Esophagus muscularis mucosa (tissue), 4 donors: ENCODE measurements at regions not wholly inside any gene's neighbourhood (a gene's known extent, or its start where the extent isn't known, plus 50 kb on each side); places are given as distances from the start of the nearest gene placed in this dataset.

Experiments
- DNase-seq: peaks from one replicate; pipeline ENCODE4 v3.0.0-alpha.2; 2017; ENCODE audit errors: extremely low spot score
- H3K27ac ChIP-seq, 4 donors: fragments of 200-600 bp; sonication (generic); replicated peaks in 1 of 4; 1 replicate in 3 of 4; 2 replicates in 1 of 4; pipeline ENCODE4 v1.5.1; 2016 to 2019; ENCODE audit warnings: mild to moderate bottlenecking in 1 of 4
- H3K27me3 ChIP-seq, 4 donors: fragments of 200-600 bp; sonication (generic); one replicate each; pipeline versions ENCODE4 v1.5.1 to v1.6.0; 2016 to 2019
- H3K36me3 ChIP-seq, 4 donors: fragments of 200-600 bp; sonication (generic); one replicate each; pipeline ENCODE4 v1.5.1; 2016 to 2019
- H3K4me1 ChIP-seq, 4 donors: fragments of 200-600 bp; sonication (generic); one replicate each; pipeline ENCODE4 v1.5.1; 2016 to 2019
- H3K4me3 ChIP-seq, 4 donors: fragments of 200-600 bp; sonication (generic); 1 replicate in 2 of 4; 2 replicates in 2 of 4; pipeline ENCODE4 v1.5.1; 2016 to 2019; ENCODE audit warnings: mild to moderate bottlenecking in 4 of 4, moderate library complexity in 1 of 4
- H3K9me3 ChIP-seq, 4 donors: fragments of 200-600 bp; sonication (generic); 1 replicate in 3 of 4; 2 replicates in 1 of 4; pipeline ENCODE4 v1.5.1; 2016 to 2019
- CTCF ChIP-seq, 3 experiments: fragments of 200-600 bp in 2 of 3; fragments of 450-650 bp in 1 of 3; sonication (generic) in 2 of 3; IDR thresholded peaks; one replicate each; pipeline ENCODE4 v1.5.1; 2017 to 2019; ENCODE audit warnings: antibody characterized with exemption in 3 of 3, mild to moderate bottlenecking in 2 of 3, moderate library complexity in 1 of 3
- EP300 ChIP-seq: sonication (generic); formaldehyde crosslinking; IDR thresholded peaks from one replicate; pipeline ENCODE4 v1.6.1; 2017; ENCODE audit warnings: antibody characterized with exemption
- POLR2A ChIP-seq: fragments of 450-650 bp; IDR thresholded peaks from one replicate; pipeline ENCODE4 v1.6.1; 2017; ENCODE audit warnings: antibody characterized with exemption, moderate library complexity, mild to moderate bottlenecking, low read depth
- POLR2AphosphoS5 ChIP-seq, 2 donors: sonication (generic); formaldehyde crosslinking; IDR thresholded peaks; one replicate each; pipeline ENCODE4 v1.6.1; 2017; ENCODE audit warnings: antibody characterized with exemption in 2 of 2
- WGBS: methylation state at CpG from one replicate; pipeline ENCODE4 v1.1.5; 2018; 5-methylcytosine and 5-hydroxymethylcytosine counted together
- intact Hi-C: fragments of 100-400 bp; cut with DNase I; formaldehyde crosslinking; loops from one replicate; pipeline ENCODE4 v1.15.1; 2023

GRCh38 chr1:2944705-2945104 lies 76.6 kb upstream of the ACTRT2 start:
- Histone ChIP-seq H3K9me3 (peaks cover 0 to 28% (median 17%) of the 10 kb centered on the region in 4 donors), H3K36me3 (no peaks in the 10 kb centered on the region), H3K4me1 (no peaks in the 10 kb centered on the region), H3K27me3 (peaks cover 0 to 87% (median 0%) of the 10 kb centered on the region in 4 donors), H3K27ac (no peak overlapping the region), H3K4me3 (no peak overlapping the region)
- intact Hi-C loops: no loop called here
- no peak for TF ChIP-seq POLR2AphosphoS5 (IDR thresholded peaks at IDR 0.05)
- TF ChIP-seq POLR2A: no peak
- TF ChIP-seq EP300: no peak
- no peak for TF ChIP-seq CTCF (IDR thresholded peaks at IDR 0.05)
- WGBS: 56% methylated on average over 3 of the region's 4 CpGs
- DNase-seq: no peak

- no peak for DNase-seq
- Histone ChIP-seq H3K27ac (no peak overlapping the region), H3K36me3 (no peaks in the 10 kb centered on the region), H3K9me3 (peaks cover 0 to 17% (median 11%) of the 10 kb centered on the region in 4 donors), H3K4me1 (no peaks in the 10 kb centered on the region), H3K4me3 (no peak overlapping the region), H3K27me3 (peaks cover 0 to 90% (median 0%) of the 10 kb centered on the region in 4 donors)
- TF ChIP-seq CTCF (IDR thresholded peaks at IDR 0.05) (no peak), EP300 (no peak), POLR2A (no peak), POLR2AphosphoS5 (IDR thresholded peaks at IDR 0.05) (no peak)
- intact Hi-C loops: no loop called here
- WGBS: 98% methylated on average over 4 of the region's 13 CpGs
Measured at GRCh38 chr1:2945821-2946231, 75.4 kb upstream of the ACTRT2 start.

GRCh38 chr1:2946291-2946690 lies 75.0 kb upstream of the ACTRT2 start:
- no peak overlapping the region for H3K4me3 ChIP-seq
- no peaks in the 10 kb centered on the region for H3K4me1 ChIP-seq
- no peak overlapping the region for H3K27ac ChIP-seq
- H3K9me3 ChIP-seq: peaks cover 0 to 12% (median 6%) of the 10 kb centered on the region in 4 donors
- intact Hi-C loops: no loop called here
- H3K27me3 ChIP-seq: peaks cover 0 to 90% (median 0%) of the 10 kb centered on the region in 4 donors
- no peaks in the 10 kb centered on the region for H3K36me3 ChIP-seq
- DNase-seq: no peak
- TF ChIP-seq POLR2AphosphoS5 (IDR thresholded peaks at IDR 0.05): no peak
- TF ChIP-seq POLR2A: no peak
- no peak for TF ChIP-seq CTCF (IDR thresholded peaks at IDR 0.05)
- no peak for TF ChIP-seq EP300
- 81% methylated on average over 16 of the region's 16 CpGs for WGBS

GRCh38 chr1:2946999-2947690 lies 74.1 kb upstream of the ACTRT2 start:
- TF ChIP-seq CTCF (IDR thresholded peaks at IDR 0.05): no peak
- no peak for TF ChIP-seq POLR2A
- TF ChIP-seq EP300: no peak
- TF ChIP-seq POLR2AphosphoS5 (IDR thresholded peaks at IDR 0.05): no peak
- no peak for DNase-seq
- WGBS: 50% methylated on average over 14 of the region's 21 CpGs
- Histone ChIP-seq H3K36me3 (no peaks in the 10 kb centered on the region), H3K27ac (no peak overlapping the region), H3K4me1 (no peaks in the 10 kb centered on the region), H3K9me3 (peaks cover 0 to 4% (median under 1%) of the 10 kb centered on the region in 4 donors), H3K4me3 (no peak overlapping the region), H3K27me3 (peaks cover 0 to 82% (median 0%) of the 10 kb centered on the region in 4 donors)
- intact Hi-C loops: no loop called here
